ENCODE measurements at regions not wholly inside any gene's neighbourhood (a gene's known extent, or its start where the extent isn't known, plus 50 kb on each side); places are given as distances from the start of the nearest gene placed in this dataset.

GRCh38 chr6:84860509-84860908, 96.1 kb upstream of the TBX18 start:
- DNase-seq (no peak), ATAC-seq (ENCODE audit: low read depth) (no peak)
- Mint-ChIP-seq H3K27ac (no peak overlapping the region), H3K4me1 (no peaks in the 10 kb centered on the region), H3K27me3 (no peaks in the 10 kb centered on the region), H3K9me3 (ENCODE audit: insufficient read depth) (no peaks in the 10 kb centered on the region), H3K4me3 (no peak overlapping the region)
- 100% methylated on average over 1 of the region's 6 CpGs for WGBS (ENCODE audit: insufficient coverage)
- ChIA-PET CTCF (no interaction called here), POLR2A (no interaction called here)
- H3K27ac ChIP-seq (ENCODE audit: low read length in 2 of 2), result no peak overlapping the region
- H3K9me3 ChIP-seq (ENCODE audit: control extremely low read depth in 1 of 3, control insufficient read depth in 2 of 3, insufficient read depth in 1 of 3, low read length in 2 of 3), result no peaks in the 10 kb centered on the region
- no peaks in the 10 kb centered on the region for H3K27me3 ChIP-seq (replicated peaks in 1 of 4; ENCODE audit: control extremely low read depth in 1 of 4, control insufficient read depth in 3 of 4, insufficient read depth in 4 of 4, low read length in 3 of 4)
- H3K4me1 ChIP-seq (ENCODE audit: control insufficient read depth in 2 of 2, insufficient read depth in 2 of 2, low read length in 2 of 2), result no peaks in the 10 kb centered on the region
- no peak overlapping the region for H3K4me2 ChIP-seq (replicated peaks; ENCODE audit: low read depth, low read length, poor library complexity, severe bottlenecking)
- no peak for TF ChIP-seq CTCF (IDR thresholded peaks at IDR 0.05)
- no peak for TF ChIP-seq EZH2 (IDR thresholded peaks at IDR 0.05; ENCODE audit: borderline replicate concordance, insufficient read depth, low read depth, low read length, poor library complexity, severe bottlenecking)
- H3K36me3 ChIP-seq (replicated peaks in 1 of 2; ENCODE audit: control extremely low read depth in 1 of 2, control insufficient read depth in 1 of 2, extremely low read depth in 1 of 2, insufficient read depth in 2 of 2, low read length in 1 of 2), result no peaks in the 10 kb centered on the region
- intact Hi-C loops (cut with micrococcal nuclease), result no loop called here
- H2AFZ ChIP-seq (ENCODE audit: insufficient read depth, low read depth, low read length, poor library complexity, severe bottlenecking), result no peak overlapping the region
- H4K20me1 ChIP-seq (ENCODE audit: control insufficient read depth, insufficient read depth, low read length, poor library complexity, severe bottlenecking), result no peaks in the 10 kb centered on the region
- H3K9ac ChIP-seq (ENCODE audit: low read length), result no peak overlapping the region
- no peaks in the 10 kb centered on the region for H3K79me2 ChIP-seq (ENCODE audit: control insufficient read depth, insufficient read depth, low read length)
- H3K4me3 ChIP-seq (ENCODE audit: control extremely low read depth in 1 of 5, extremely low read depth in 1 of 5, insufficient read depth in 1 of 5, low read depth in 2 of 5, low read length in 4 of 5), result no peak overlapping the region

DNA sequence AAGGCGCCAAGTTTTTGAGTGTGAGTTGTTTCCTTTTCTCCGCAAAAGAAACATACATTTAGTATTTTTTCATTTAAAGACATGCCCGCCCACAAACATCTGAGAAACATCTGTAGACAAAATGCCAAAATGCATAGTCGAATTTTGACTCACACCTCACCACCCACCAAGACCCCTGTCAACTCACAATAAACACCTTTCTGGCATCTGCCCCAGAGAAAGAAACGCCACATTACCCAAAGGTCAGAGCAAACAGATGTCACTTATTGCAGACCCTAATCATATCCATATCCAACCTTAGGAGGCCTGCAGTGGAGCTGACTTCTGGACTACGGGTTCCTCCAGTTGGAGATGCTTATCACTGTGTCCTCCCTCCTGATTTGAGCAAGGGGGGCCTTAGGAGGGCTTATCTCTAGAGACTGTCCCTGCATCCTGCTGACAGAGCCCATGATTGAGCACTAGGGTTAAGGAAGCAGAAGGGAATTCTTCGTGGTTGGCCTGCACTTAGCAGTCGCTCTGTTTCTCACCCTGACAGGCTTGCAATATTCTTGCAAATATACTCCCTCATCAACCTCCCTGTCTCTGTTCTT, 90.5 kb upstream of the TBX18 start:
- Histone ChIP-seq H3K27ac (ENCODE audit: low read length in 2 of 2) (no peak overlapping the region), H3K36me3 (replicated peaks in 1 of 2; ENCODE audit: control extremely low read depth in 1 of 2, control insufficient read depth in 1 of 2, extremely low read depth in 1 of 2, insufficient read depth in 2 of 2, low read length in 1 of 2) (no peaks in the 10 kb centered on the region), H3K9ac (ENCODE audit: low read length) (no peak overlapping the region), H3K4me1 (ENCODE audit: control insufficient read depth in 2 of 2, insufficient read depth in 2 of 2, low read length in 2 of 2) (no peaks in the 10 kb centered on the region), H2AFZ (ENCODE audit: insufficient read depth, low read depth, low read length, poor library complexity, severe bottlenecking) (no peak overlapping the region), H4K20me1 (ENCODE audit: control insufficient read depth, insufficient read depth, low read length, poor library complexity, severe bottlenecking) (no peaks in the 10 kb centered on the region), H3K4me3 (ENCODE audit: control extremely low read depth in 1 of 5, extremely low read depth in 1 of 5, insufficient read depth in 1 of 5, low read depth in 2 of 5, low read length in 4 of 5) (no peak overlapping the region), H3K27me3 (replicated peaks in 1 of 4; ENCODE audit: control extremely low read depth in 1 of 4, control insufficient read depth in 3 of 4, insufficient read depth in 4 of 4, low read length in 3 of 4) (no peaks in the 10 kb centered on the region), H3K79me2 (ENCODE audit: control insufficient read depth, insufficient read depth, low read length) (no peaks in the 10 kb centered on the region), H3K4me2 (replicated peaks; ENCODE audit: low read depth, low read length, poor library complexity, severe bottlenecking) (no peak overlapping the region), H3K9me3 (ENCODE audit: control extremely low read depth in 1 of 3, control insufficient read depth in 2 of 3, insufficient read depth in 1 of 3, low read length in 2 of 3) (no peaks in the 10 kb centered on the region)
- no peak overlapping the region for H3K27ac Mint-ChIP-seq
- WGBS (ENCODE audit: insufficient coverage), result 57% methylated on average over 4 of the region's 8 CpGs
- CTCF ChIA-PET, result no interaction called here
- POLR2A ChIA-PET, result no interaction called here
- ATAC-seq (ENCODE audit: low read depth), result no peak
- TF ChIP-seq CTCF (IDR thresholded peaks at IDR 0.05) (no peak), EZH2 (IDR thresholded peaks at IDR 0.05; ENCODE audit: borderline replicate concordance, insufficient read depth, low read depth, low read length, poor library complexity, severe bottlenecking) (no peak)
- H3K4me1 Mint-ChIP-seq, result no peaks in the 10 kb centered on the region
- no peak for DNase-seq
- H3K27me3 Mint-ChIP-seq, result no peaks in the 10 kb centered on the region
- H3K4me3 Mint-ChIP-seq, result no peak overlapping the region
- intact Hi-C loops (cut with micrococcal nuclease), result no loop called here
- H3K9me3 Mint-ChIP-seq (ENCODE audit: insufficient read depth), result no peaks in the 10 kb centered on the region

Measured in B cell (primary cell).